HUES64 (cell line): ENCODE measurements at regions not wholly inside any gene's neighbourhood (a gene's known extent, or its start where the extent isn't known, plus 50 kb on each side); places are given as distances from the start of the nearest gene placed in this dataset.
"Not testable (repeated sequence)": the region's sequence is repeated elsewhere in the genome, so short reads cannot be mapped to it uniquely, and the experiment has no call there.

Experiments used
- H3K27ac ChIP-seq: 2 replicates; pipeline ENCODE4 v1.7.0; 2013; ENCODE audit warnings: low read depth, low read length, inconsistent platforms
- H3K27me3 ChIP-seq: 2 replicates; pipeline ENCODE4 v1.6.1; 2013; ENCODE audit warnings: mild to moderate bottlenecking, low read length; ENCODE audit not compliant: insufficient read depth
- H3K36me3 ChIP-seq: 2 replicates; pipeline ENCODE4 v1.6.1; 2013; ENCODE audit warnings: mild to moderate bottlenecking, low read length; ENCODE audit not compliant: insufficient read depth
- H3K4me1 ChIP-seq: 2 replicates; pipeline ENCODE4 v1.6.1; 2013; ENCODE audit warnings: mild to moderate bottlenecking, low read length, moderate library complexity; ENCODE audit not compliant: insufficient read depth
- H3K4me3 ChIP-seq: 2 replicates; pipeline ENCODE4 v1.5.1; 2013; ENCODE audit warnings: mild to moderate bottlenecking, low read length, moderate library complexity
- H3K9ac ChIP-seq: 2 replicates; pipeline ENCODE4 v1.6.1; 2013; ENCODE audit warnings: mild to moderate bottlenecking, low read depth, low read length
- H3K9me3 ChIP-seq: 2 replicates; pipeline ENCODE4 v1.6.1; 2013; ENCODE audit warnings: low read depth, low read length; ENCODE audit not compliant: insufficient read depth
- WGBS: fragments of 150-250, 120-280 bp; methylation state at CpG from one replicate; pipeline ENCODE4 v1.1.7; 2013; ENCODE audit warnings: missing lambda C conversion rate; 5-methylcytosine and 5-hydroxymethylcytosine counted together

- peaks cover 4% of the 10 kb centered on the region; the same call in 1 of the 2 replicates for H3K9me3 ChIP-seq
- no peaks in the 10 kb centered on the region for H3K36me3 ChIP-seq
- no peaks in the 10 kb centered on the region; the same call in 1 of the 2 replicates for H3K4me1 ChIP-seq
- H3K9ac ChIP-seq = no peak overlapping the region
- no peak overlapping the region for H3K27ac ChIP-seq
- no peak overlapping the region for H3K4me3 ChIP-seq
- 97% methylated on average over 3 of the region's 3 CpGs for WGBS
- H3K27me3 ChIP-seq = no peaks in the 10 kb centered on the region
Observed at GRCh38 chr11:103608566-103608965, 427.9 kb upstream of the DDI1 start.

- Histone ChIP-seq H3K9ac (no peak overlapping the region), H3K4me1 (no peaks in the 10 kb centered on the region; the same call in 1 of the 2 replicates), H3K36me3 (no peaks in the 10 kb centered on the region), H3K27me3 (no peaks in the 10 kb centered on the region), H3K9me3 (peaks cover 4% of the 10 kb centered on the region; the same call in 1 of the 2 replicates), H3K27ac (no peak overlapping the region), H3K4me3 (no peak overlapping the region)
- WGBS = 94% methylated on average over 1 of the region's 2 CpGs
Observed at GRCh38 chr11:103609117-103610066, 427.0 kb upstream of the DDI1 start.

GRCh38 chr11:103610435-103610834 is 426.0 kb upstream of the DDI1 start:
- H3K4me1 ChIP-seq = no peaks in the 10 kb centered on the region; the same call in 1 of the 2 replicates
- no peak overlapping the region for H3K4me3 ChIP-seq
- H3K27ac ChIP-seq = no peak overlapping the region
- H3K27me3 ChIP-seq = no peaks in the 10 kb centered on the region
- H3K9me3 ChIP-seq = peaks cover 4% of the 10 kb centered on the region; the same call in 1 of the 2 replicates
- H3K9ac ChIP-seq = no peak overlapping the region
- H3K36me3 ChIP-seq = no peaks in the 10 kb centered on the region

GRCh38 chr11:103611526-103612260 is 424.7 kb upstream of the DDI1 start:
- H3K27ac ChIP-seq, H3K4me3 ChIP-seq, H3K36me3 ChIP-seq, H3K9me3 ChIP-seq, H3K4me1 ChIP-seq, H3K9ac ChIP-seq, H3K27me3 ChIP-seq: not testable (repeated sequence)
- 90% methylated on average over 7 of the region's 7 CpGs for WGBS

GRCh38 chr11:103612451-103612850 is 424.0 kb upstream of the DDI1 start:
- H3K27me3 ChIP-seq, H3K9ac ChIP-seq, H3K9me3 ChIP-seq, H3K27ac ChIP-seq, H3K4me1 ChIP-seq, H3K4me3 ChIP-seq, H3K36me3 ChIP-seq: not testable (repeated sequence)
- WGBS = 96% methylated on average over 9 of the region's 9 CpGs

GRCh38 chr11:103616586-103616985 is 419.9 kb upstream of the DDI1 start:
- H3K9me3 ChIP-seq, H3K27ac ChIP-seq, H3K9ac ChIP-seq, H3K27me3 ChIP-seq, H3K4me1 ChIP-seq, H3K36me3 ChIP-seq, H3K4me3 ChIP-seq: not testable (repeated sequence)
- WGBS = 84% methylated on average over 2 of the region's 2 CpGs

- no peaks in the 10 kb centered on the region for H3K27me3 ChIP-seq
- no peaks in the 10 kb centered on the region for H3K4me1 ChIP-seq
- H3K9ac ChIP-seq = no peak overlapping the region
- H3K27ac ChIP-seq = no peak overlapping the region
- WGBS = 93% methylated on average over 3 of the region's 3 CpGs
- no peaks in the 10 kb centered on the region for H3K36me3 ChIP-seq
- no peak overlapping the region for H3K4me3 ChIP-seq
- no peaks in the 10 kb centered on the region for H3K9me3 ChIP-seq
Observed at GRCh38 chr11:103618528-103618927, 417.9 kb upstream of the DDI1 start.

- no peaks in the 10 kb centered on the region for H3K4me1 ChIP-seq
- WGBS = 94% methylated on average over 5 of the region's 5 CpGs
- H3K36me3 ChIP-seq = no peaks in the 10 kb centered on the region
- H3K27ac ChIP-seq = no peak overlapping the region
- H3K9ac ChIP-seq = no peak overlapping the region
- H3K27me3 ChIP-seq = no peaks in the 10 kb centered on the region
- H3K4me3 ChIP-seq = no peak overlapping the region
- H3K9me3 ChIP-seq = no peaks in the 10 kb centered on the region
Observed at GRCh38 chr11:103619480-103619879, 417.0 kb upstream of the DDI1 start.

- Histone ChIP-seq H3K36me3 (no peaks in the 10 kb centered on the region), H3K27me3 (no peaks in the 10 kb centered on the region), H3K4me3 (no peak overlapping the region), H3K9ac (no peak overlapping the region), H3K4me1 (peaks cover 3% of the 10 kb centered on the region; the same call in 1 of the 2 replicates), H3K9me3 (no peaks in the 10 kb centered on the region), H3K27ac (no peak overlapping the region)
- 86% methylated on average over 2 of the region's 2 CpGs for WGBS
Observed at GRCh38 chr11:103619938-103620337, 416.5 kb upstream of the DDI1 start.

- H3K27ac ChIP-seq = no peak overlapping the region
- no peaks in the 10 kb centered on the region for H3K36me3 ChIP-seq
- WGBS = 100% methylated on average over 1 of the region's 2 CpGs
- no peak overlapping the region for H3K4me3 ChIP-seq
- H3K9me3 ChIP-seq = no peaks in the 10 kb centered on the region
- H3K4me1 ChIP-seq = peaks cover 16% of the 10 kb centered on the region
- no peaks in the 10 kb centered on the region for H3K27me3 ChIP-seq
- H3K9ac ChIP-seq = no peak overlapping the region
Observed at GRCh38 chr11:103622296-103622695, 414.1 kb upstream of the DDI1 start.

GRCh38 chr11:103623933-103624332 is 412.5 kb upstream of the DDI1 start:
- Histone ChIP-seq H3K27me3 (no peaks in the 10 kb centered on the region), H3K9me3 (no peaks in the 10 kb centered on the region), H3K9ac (no peak overlapping the region), H3K36me3 (no peaks in the 10 kb centered on the region), H3K27ac (no peak overlapping the region), H3K4me3 (no peak overlapping the region), H3K4me1 (peaks cover 16% of the 10 kb centered on the region)
- WGBS = no CpG with 5 or more reads among the region's 1 CpG
